ENCODE measurements at regions not wholly inside any gene's neighbourhood (a gene's known extent, or its start where the extent isn't known, plus 50 kb on each side); places are given as distances from the start of the nearest gene placed in this dataset.

GRCh38 chr2:4415171-4415570 is 711.8 kb downstream of the DCDC2C start:
- TF ChIP-seq CTCF (IDR thresholded peaks at IDR 0.05): no peak
- no peak for TF ChIP-seq POLR2A (IDR thresholded peaks at IDR 0.05)
- no peak for TF ChIP-seq POLR2AphosphoS5 (IDR thresholded peaks at IDR 0.05)

All from breast epithelium (tissue), 3 donors.